Prostate gland (tissue), 2 donors: ENCODE measurements at regions not wholly inside any gene's neighbourhood (a gene's known extent, or its start where the extent isn't known, plus 50 kb on each side); places are given as distances from the start of the nearest gene placed in this dataset.

ENCODE experiments used
- CTCF ChIP-seq, 4 experiments: fragments of 200-600 bp in 2 of 4; fragments of 450-650 bp in 2 of 4; sonication (generic) in 2 of 4; IDR thresholded peaks; 1 replicate in 3 of 4; 2 replicates in 1 of 4; pipeline ENCODE4 v1.5.1; 2016 to 2019; ENCODE audit warnings: antibody characterized with exemption in 4 of 4, mild to moderate bottlenecking in 2 of 4, moderate library complexity in 2 of 4
- POLR2A ChIP-seq: fragments of 450-650 bp; IDR thresholded peaks from one replicate; pipeline ENCODE4 v1.6.1; 2016; ENCODE audit warnings: antibody characterized with exemption, mild to moderate bottlenecking

- TF ChIP-seq POLR2A (no peak), CTCF (IDR thresholded peaks at IDR 0.05) (no peak)
These were observed 108.7 kb upstream of the MAP1LC3B2 start for GRCh38 chr12:116450406-116450910.
